Suprapubic skin (tissue), 3 donors: ENCODE measurements at regions not wholly inside any gene's neighbourhood (a gene's known extent, or its start where the extent isn't known, plus 50 kb on each side); places are given as distances from the start of the nearest gene placed in this dataset.

Experiments used
- CTCF ChIP-seq, 2 donors: fragments of 200-600 bp in 1 of 2; fragments of 450-650 bp in 1 of 2; sonication (generic) in 1 of 2; IDR thresholded peaks; one replicate each; pipeline ENCODE4 v1.5.1; 2016 to 2019; ENCODE audit warnings: antibody characterized with exemption in 2 of 2, mild to moderate bottlenecking in 1 of 2, moderate library complexity in 1 of 2
- POLR2AphosphoS5 ChIP-seq, 3 donors: sonication (generic); formaldehyde crosslinking; IDR thresholded peaks; one replicate each; pipeline ENCODE4 v1.6.1; 2017; ENCODE audit warnings: antibody characterized with exemption in 3 of 3

GRCh38 chr7:17682586-17682985 is 257.7 kb downstream of the SNX13 start:
- TF ChIP-seq CTCF (IDR thresholded peaks at IDR 0.05) (no peak), POLR2AphosphoS5 (IDR thresholded peaks at IDR 0.05) (no peak)
